ENCODE measurements at regions not wholly inside any gene's neighbourhood (a gene's known extent, or its start where the extent isn't known, plus 50 kb on each side); places are given as distances from the start of the nearest gene placed in this dataset.

- no peak for TF ChIP-seq CTCF (IDR thresholded peaks at IDR 0.05; ENCODE audit: low read length)
- TF ChIP-seq EZH2phosphoT487 (IDR thresholded peaks at IDR 0.05; ENCODE audit: low read length) = no peak
- no peak for TF ChIP-seq EZH2 (optimal IDR thresholded peaks at IDR 0.05; ENCODE audit: low read depth, low read length)
Measured at GRCh38 chr18:61172624-61173023, 160.6 kb upstream of the CDH20 start.
